HG03575 (cell line): ENCODE measurements at regions not wholly inside any gene's neighbourhood (a gene's known extent, or its start where the extent isn't known, plus 50 kb on each side); places are given as distances from the start of the nearest gene placed in this dataset.

Experiments
- ATAC-seq: cut with Tn5 transposase; IDR thresholded peaks from one replicate; pipeline ENCODE4 v1.9.1; 2021; ENCODE audit not compliant: unreplicated experiment, insufficient number of reproducible peaks, low FRiP score; ENCODE audit errors: extremely low read depth

DNA sequence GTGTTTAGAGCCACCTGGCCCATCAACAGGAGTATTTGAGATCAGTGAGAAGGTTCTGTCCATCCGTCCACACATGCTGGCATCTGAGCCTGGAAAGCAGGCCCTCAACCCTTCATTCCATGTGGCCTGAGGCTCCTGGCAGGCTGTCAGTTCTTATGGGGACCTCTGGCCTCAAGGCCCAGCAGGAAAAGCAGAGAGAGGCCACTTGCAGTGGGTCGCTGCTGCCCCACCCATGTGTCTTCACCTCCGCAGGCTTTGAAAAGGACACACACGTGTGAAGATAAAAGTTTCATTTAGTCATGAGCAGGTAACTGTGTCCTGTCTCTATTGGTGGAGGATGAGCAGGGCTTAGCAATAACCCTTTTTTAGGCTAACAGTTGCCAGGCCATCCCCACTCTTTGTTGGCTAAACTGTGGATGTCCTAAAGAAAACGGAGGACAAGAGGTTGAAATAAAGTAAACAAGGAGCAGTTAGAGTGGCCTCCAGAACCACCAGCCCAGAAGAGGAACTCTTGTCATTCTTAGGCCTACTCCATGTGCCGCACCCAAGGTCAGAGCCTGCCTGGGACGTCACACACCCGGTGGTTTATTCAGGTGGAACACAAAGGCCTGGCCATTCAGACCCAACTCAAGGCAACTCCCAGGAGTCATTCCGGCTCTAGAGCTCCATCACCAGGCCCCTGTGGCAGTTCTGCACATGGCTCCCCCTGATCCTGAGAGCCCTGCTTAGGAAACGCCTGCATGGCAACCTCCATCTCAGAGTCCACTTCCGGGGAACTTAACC lies 143.4 kb upstream of the CST7 start:
- no peak for ATAC-seq

DNA sequence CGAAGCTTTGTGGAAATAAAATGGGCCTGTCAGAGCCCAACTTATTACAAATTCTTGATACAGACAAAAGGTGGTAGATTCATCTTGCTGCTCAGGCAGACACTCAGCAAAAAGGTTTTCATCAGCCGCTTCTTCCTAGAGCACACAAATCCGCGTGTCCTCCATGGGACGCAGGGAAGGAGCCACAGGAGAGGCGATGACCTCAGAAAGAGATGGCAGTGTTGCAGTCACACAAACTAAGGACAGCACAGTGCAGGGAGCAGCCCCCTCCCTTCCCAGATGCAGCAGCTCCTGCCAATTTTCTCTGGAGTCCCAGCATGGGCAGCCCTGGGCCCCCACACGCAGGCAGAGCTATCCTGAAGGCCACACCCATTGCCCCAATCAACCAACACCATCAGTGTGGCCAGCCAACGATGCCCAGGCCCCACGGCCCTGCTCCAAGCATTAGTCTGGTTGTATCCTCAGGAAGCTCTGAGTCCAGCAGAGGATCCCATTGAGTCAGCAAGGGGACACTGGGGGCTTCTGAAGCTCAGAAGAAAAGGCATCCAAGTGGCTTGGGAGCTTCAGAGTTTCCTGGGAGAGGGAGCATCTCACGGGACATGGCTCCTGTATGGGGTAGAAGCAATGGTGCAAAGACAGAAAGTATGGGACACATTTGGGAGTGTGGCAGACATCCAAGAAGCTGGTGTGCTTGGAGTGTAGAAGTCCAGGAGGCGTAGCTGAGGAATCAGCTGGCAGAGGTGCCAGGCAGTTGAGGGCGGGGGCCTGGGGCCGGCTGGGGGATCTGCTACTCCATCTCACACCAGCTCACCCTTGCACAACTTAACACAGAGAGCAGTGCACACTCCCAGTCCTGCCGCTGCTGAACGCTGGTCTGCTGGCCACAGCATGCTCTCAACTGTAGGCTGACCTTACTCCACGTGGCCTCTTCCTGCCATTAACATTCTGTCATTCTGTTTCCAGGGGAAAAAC lies 142.1 kb upstream of the CST7 start:
- ATAC-seq, result no peak

DNA sequence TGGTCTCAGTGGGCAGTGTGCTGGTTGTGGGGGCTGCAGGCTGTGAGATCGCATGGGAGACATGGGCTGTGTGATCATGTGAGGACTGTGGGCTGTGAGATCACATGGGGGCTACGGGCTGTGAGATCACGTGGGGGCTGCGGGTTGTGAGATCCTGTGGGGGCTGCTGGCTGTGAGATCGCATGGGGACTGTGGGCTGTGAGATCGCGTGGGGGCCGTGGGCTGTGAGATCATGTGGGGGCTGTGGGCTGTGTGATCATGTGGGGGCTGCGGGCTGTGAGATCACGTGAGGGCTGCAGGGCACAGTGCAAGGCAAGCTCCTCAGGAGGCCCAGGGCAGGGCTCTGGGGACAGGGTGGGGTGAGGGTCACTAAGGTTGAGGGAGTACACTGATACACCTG lies 140.5 kb upstream of the CST7 start:
- ATAC-seq, result no peak

DNA sequence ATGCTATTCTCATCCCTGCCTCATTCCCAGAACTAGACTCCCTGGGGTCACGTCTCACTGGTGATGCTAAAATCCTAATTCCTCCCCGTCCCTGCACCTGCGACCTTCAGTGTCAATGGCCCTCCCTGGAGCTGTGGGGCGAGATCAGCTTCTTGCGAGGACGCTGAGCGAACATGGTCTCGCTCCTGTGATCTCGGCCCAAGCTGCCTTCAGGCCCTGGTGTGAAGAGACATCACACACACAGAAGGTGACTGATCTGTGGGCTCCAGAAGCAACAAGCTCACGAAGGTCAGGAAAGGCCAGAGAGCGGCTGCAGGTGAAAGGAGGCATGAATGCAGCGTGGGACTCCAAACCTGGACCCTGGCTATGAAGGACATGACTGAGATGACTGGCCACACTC lies 139.5 kb upstream of the CST7 start:
- no peak for ATAC-seq

DNA sequence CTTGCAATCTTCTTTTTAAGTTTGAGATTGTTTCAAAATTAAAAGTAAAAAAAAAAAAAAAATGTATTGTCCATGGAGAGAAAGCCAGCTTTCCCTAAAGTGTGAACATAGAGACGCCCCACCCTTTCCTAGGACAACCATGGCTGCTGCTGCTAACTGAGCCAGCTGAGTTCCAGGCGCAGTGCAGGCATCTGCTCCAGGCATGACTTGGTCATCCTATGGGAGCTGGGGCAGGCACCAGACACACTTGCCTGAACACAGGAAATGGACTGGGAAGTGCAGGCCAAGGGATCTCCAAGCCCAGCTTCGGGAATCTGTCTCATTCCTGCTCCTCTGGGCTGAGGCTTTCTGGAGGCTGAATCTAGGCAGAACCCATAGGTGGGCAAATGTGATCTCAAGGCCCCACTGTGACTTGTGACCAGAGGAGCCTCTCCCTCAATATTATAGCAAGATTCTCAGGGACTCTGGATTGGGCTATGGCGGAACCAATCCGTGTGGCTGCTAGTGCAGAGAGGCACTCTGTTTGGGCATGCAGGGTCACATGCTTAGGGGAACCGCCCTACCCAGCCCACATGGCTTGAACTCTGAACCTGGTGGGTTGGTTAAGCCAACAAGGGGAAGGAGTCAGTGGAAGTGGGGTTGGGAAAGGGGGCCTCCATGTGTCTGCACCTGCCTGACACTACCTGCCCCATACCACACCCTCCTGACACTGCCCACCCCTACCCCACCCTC lies 138.2 kb upstream of the CST7 start:
- no peak for ATAC-seq

DNA sequence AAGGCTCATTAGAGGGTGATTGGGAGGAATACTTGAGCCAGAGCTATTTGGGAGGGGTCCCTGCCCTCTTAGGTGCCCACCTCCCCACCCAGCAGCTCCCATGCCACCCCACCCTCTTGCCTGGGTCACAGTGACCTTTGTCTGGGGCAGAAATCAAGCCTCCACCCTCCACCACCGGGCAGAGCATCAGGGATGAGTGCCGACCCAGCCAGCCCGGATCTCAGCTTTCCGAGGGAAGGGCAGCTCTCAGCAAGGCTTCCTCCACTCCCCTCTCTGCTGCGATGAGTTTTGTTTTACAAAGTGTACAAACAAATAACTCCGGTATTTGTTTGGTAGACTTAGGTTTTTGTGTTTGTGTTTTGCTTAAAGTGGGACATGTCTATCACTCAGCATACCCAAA lies 136.7 kb upstream of the CST7 start:
- no peak for ATAC-seq

DNA sequence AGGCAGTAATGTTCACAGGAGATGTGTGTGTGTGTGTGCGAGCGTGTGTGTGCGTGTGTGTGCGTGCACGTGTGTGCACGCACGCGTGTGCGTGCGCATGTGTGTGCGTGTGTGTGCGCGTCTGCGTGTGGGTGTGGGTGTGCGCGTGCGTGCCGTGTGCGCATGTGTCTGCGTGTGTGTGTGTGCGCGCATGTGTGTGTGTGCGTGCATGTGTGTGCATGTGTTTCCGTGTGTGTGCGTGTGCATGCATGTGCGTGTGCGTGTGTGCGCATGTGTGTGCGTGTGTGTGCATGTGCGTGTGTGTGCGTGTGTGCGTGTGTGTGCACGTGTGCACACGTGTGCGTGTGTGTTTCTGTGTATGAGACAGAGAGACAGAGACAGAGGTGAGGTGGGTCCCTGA lies 136.0 kb upstream of the CST7 start:
- no peak for ATAC-seq

DNA sequence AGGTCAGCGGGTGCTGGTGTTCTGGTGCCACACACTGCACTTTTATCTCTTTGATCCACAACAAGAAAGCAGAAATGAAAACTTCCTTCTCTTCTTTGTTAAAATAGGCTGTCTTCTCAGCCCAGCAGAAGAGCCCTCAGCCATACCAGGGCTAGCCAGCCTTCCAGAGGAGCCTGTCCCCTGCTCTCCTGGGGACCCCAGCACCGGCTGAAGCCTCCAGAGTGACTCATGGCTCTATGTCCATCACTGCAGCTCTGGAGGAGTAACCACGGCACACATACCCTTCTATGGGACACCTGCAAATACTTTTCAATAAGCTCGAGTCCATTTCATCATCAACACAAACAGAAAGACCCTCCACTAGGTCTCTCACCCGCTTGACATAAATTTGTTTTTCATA lies 135.6 kb upstream of the CST7 start:
- ATAC-seq, result no peak

DNA sequence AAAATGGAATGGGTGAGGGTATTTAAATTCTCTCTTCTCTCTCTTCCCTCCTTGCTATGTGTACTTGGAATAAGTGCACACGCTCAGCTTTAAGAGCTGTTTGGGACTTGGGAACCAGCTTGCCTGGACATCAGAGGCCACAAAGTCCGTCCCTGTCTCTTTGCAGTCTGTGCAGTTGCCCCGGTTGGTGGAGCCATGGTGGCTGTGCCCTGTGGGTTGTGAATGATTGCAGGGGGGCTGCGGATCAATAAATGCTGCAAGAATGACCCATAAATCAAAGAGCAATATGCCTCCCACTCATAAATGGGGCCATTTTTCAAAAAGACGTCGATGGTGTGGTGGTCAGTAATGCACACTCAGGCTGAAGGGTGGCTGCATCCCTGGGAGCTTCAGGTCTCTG lies 135.1 kb upstream of the CST7 start:
- no peak for ATAC-seq

DNA sequence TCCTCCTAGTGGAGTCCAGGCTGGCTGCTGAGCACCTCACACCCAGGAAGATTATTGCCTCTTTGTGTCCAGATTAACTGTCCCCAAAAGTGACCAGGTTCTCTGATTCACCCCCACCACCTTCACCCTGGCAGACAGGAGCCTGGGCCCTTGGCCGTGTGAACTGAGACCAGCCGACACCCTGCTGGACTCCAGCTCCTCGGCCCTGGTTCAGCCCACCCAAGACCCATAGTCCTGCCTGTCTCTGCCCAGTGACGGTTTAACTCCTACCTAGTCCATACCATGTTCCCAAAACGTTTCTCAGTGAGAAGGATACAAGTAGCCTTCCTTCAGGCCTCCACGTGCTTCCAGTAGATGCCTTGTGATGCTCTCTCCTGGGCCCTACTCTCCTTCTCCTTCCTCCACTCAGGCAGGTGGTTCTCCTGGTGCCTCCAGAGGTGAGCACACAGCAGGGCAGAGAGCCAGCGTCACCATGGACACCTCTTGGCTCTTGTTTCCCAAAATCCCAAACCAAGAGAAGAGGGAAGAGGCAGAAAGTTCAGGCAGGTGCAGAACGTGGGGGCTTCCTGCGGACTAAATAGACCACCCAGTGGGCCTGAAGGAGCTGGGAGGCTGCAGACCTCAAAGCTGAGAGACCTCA lies 134.4 kb upstream of the CST7 start:
- ATAC-seq, result no peak

DNA sequence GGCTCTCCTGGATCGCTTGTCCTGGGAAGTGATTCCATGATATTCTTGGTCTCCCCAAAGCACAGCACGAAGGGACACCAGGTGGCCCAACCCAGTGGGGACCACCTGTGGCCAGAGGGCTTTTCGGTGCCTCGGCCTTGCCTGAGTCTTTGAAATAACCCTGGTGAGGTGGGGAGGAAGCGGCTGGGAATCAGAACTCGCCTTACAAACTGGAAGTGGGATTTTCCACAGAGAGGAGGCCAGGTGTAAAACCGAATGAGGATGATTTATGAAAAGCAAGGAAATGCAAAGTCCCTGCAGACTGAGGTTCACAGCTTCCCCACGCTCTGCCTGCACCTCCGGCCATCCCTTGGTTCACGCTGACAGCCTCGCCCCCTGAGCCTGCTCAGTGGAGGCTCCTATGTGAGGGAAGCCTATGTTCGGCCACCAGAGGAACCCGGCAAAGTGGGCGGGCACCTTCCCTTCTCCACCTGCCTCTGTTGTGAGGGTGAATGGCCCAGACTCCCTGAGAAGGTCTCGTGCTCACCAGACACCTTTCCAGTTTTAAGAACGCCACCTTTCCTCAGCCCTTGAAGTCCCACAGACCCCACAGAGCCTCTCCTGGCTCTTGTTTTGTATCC lies 133.8 kb upstream of the CST7 start:
- no peak for ATAC-seq

DNA sequence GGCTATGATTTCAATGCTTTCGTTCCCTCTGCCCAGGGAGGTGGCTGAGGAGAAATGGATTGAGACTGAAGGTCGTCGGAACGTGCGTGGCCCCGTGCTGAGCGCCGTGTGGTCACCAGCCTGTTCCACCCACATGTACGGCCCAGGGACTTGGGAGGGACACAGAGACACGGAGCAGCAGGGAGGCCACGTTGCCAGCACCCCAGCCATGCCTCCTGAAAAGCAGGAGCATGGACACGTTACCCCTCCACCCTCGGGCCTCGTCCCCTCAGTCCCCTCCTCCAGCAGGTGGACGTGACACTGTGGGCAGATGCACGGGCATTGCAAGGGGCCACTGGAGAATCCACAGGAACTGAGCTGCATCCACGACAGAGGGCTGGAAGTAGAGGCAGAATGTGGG lies 133.1 kb upstream of the CST7 start:
- no peak for ATAC-seq

DNA sequence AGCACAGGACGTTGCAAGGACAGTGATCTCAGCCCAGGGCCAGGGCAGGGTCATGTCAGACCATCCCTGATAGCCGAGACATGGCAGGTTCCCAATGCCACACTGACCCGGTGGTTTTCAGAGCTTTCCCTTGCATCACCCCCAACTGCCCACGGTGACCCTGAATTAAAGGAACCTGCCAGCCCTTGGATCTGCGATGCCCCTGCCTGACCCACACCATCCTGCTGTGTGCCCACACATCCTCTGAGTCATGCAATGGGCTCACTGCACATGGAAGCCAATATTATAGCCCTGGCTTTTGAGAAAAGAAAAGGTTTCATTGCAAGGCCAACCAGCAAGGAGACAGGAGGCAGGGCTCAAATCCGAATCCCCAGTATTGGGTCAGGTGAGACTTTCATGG lies 132.6 kb upstream of the CST7 start:
- ATAC-seq, result no peak

DNA sequence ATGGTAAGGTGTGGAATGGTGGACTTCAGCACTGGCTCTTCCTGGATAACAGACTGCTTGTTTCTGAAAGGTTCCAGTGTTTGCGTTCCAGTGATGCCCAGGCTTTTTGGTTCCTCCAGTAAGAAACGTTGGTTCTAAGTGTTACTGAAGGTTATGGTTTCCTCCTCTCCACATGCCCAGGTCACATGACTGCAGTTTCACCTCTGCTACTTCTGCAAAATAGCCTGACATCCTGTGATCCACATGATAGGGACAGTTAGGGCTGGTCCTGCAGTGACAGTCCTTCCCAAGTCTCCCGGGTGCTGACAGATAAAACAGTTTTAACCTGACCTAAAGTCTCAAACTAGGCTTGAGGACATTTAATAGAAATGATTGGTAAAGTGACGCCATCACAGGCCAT lies 132.2 kb upstream of the CST7 start:
- ATAC-seq, result no peak

DNA sequence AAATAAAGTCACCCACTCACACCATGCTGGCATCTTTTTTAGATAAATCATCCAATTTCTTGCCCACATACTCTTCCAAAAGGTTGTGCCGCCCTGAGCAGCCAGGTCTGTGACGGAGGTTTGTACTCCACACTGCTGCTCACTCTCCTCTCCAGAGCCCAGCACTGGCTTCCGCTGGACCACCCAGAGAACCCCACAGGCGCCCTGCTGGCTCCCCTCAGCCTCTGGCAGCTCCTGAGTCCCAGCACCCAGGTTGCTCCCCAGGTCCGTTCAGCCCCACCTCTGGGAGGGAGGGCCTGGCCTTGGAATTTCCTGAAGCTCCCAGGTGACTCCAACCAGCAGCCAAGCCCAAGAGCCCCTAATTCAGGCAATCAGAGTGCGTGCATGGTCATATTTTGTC lies 131.7 kb upstream of the CST7 start:
- no peak for ATAC-seq

DNA sequence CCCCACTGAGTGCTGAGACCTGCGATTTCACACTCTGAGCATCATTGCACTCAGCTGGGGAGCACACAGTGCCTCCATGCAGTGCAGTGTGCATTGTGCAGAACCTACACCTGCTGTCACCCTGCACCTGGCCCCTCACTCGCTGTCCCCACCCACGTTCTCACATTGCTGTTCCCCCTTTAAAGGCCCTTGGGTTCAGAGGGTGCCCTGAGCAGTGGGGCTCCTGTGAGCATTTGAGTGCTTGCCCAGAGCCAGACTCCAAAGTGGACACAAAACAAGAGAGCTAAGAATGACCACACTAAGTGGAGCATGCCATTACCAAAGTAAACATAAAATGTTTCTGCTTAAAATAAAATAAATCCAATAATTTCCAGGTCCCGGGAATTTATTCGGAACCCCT lies 131.0 kb upstream of the CST7 start:
- ATAC-seq, result no peak

DNA sequence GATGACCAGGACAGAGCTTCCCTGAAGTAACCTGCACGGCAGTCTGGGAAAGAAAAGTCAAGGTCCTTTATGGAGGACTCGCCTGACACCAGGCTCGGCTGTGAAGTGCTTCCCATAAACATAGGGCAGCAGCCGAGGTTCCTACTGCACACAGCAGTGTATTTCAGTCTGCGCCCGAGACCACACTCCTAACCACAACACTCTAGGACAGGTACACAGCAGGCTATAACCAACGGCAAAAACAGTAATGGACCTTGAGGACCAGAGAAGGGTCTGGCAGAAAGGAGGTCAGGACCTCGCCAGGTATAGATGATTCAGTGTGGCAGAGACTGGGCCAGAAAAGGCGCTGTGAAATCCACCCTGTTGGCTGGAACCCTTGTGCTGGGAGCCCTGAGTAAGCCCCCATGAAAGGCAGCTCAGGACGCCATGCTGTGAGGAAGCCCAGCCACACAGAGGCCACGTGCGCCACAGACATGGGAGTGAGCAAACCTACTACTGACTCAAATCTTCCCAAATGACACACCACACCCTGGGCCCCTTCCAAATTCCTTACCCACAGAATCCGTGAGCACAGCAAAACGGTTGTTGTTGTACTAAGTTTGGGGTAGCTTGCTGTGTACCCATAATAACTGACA lies 129.6 kb upstream of the CST7 start:
- ATAC-seq, result no peak

DNA sequence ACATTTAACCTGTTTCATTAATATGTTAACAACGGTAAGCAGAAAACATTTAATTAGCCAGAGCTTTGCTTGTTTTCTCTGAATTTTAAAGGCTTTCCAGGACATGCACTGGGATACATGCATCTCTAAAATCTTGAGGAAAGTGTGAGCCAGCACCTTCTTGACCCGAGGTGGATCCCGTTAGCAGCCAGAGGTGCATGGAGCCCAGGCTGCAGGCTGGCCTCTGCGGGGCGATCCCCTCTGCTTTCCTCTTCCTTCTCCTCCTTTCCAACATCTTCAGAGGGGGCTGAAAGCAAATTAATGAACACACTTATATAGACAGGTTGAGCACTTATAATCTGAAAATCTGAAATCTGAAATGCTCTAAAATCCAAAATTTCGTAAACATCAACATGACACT lies 128.7 kb upstream of the CST7 start:
- no peak for ATAC-seq
